ENCODE measurements at regions not wholly inside any gene's neighbourhood (a gene's known extent, or its start where the extent isn't known, plus 50 kb on each side); places are given as distances from the start of the nearest gene placed in this dataset.
"Not testable (repeated sequence)": the region's sequence is repeated elsewhere in the genome, so short reads cannot be mapped to it uniquely, and the experiment has no call there.

- Histone ChIP-seq H3K36me3 (ENCODE audit: control insufficient read depth, insufficient read depth, low read length) (no peaks in the 10 kb centered on the region), H3K4me1 (ENCODE audit: control insufficient read depth, insufficient read depth, low read length, poor library complexity, severe bottlenecking) (no peaks in the 10 kb centered on the region), H3K27ac (ENCODE audit: low read depth, low read length, severe bottlenecking) (no peak overlapping the region), H3K4me3 (ENCODE audit: extremely low read depth, insufficient read depth, low read length, poor library complexity, severe bottlenecking) (no peak overlapping the region), H3K9me3 (ENCODE audit: control insufficient read depth, low read length) (no peaks in the 10 kb centered on the region)
- no CpG with 5 or more reads among the region's 1 CpG for WGBS, 2 experiments (ENCODE audit: insufficient coverage in 2 of 2)
Measured at GRCh38 chr3:87120236-87120635, 106.9 kb upstream of the CHMP2B start.

- no peaks in the 10 kb centered on the region for H3K36me3 ChIP-seq (ENCODE audit: control insufficient read depth, insufficient read depth, low read length)
- no peaks in the 10 kb centered on the region for H3K4me1 ChIP-seq (ENCODE audit: control insufficient read depth, insufficient read depth, low read length, poor library complexity, severe bottlenecking)
- no peak overlapping the region for H3K4me3 ChIP-seq (ENCODE audit: extremely low read depth, insufficient read depth, low read length, poor library complexity, severe bottlenecking)
- 100% methylated on average over 1 of the region's 1 CpG; no CpG with 5 or more reads in 1 of the 2 experiments for WGBS, 2 experiments (ENCODE audit: insufficient coverage in 2 of 2)
- no peak overlapping the region for H3K27ac ChIP-seq (ENCODE audit: low read depth, low read length, severe bottlenecking)
- H3K9me3 ChIP-seq (ENCODE audit: control insufficient read depth, low read length), result no peaks in the 10 kb centered on the region
Measured at GRCh38 chr3:87109465-87109864, 117.6 kb upstream of the CHMP2B start.

DNA sequence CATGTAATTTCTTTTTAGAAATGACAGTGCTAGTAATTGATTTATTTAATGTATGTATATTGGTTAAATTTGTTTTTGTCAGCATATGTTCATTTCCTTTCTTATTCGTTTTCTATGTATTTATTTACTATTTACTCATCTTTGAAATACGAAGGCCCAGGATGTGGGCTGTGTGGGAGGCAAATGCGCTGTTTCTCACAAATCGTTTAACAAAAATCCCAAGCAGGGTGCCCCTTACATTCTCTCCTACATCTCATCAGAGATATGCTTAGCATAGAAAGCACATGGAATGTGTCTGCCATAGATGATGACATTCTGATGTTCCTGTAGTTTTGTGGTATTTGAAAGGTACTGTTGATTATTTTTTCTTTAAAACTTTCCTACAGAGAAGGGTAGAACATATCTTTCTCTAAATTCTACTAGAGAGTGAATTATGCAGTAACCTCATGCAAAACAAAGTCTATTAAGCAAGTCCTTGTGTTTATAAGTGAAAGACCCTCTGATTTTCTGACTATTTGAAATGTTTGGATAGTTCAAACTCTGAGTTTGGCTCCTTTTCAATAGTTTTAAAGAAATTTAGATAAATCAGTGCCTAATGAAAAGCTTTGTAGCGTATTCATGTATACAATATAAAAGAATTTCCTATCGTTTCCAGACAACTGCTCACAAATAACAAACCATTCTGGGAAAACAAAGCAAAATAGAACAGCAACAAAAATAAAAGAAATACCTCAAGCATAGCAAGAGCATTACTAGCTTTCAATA, 111.1 kb upstream of the VGLL3 start:
- Histone ChIP-seq H3K27ac (ENCODE audit: low read depth, low read length, severe bottlenecking) (no peak overlapping the region), H3K36me3 (ENCODE audit: control insufficient read depth, insufficient read depth, low read length) (no peaks in the 10 kb centered on the region), H3K4me3 (ENCODE audit: extremely low read depth, insufficient read depth, low read length, poor library complexity, severe bottlenecking) (no peak overlapping the region), H3K9me3 (ENCODE audit: control insufficient read depth, low read length) (no peaks in the 10 kb centered on the region), H3K4me1 (ENCODE audit: control insufficient read depth, insufficient read depth, low read length, poor library complexity, severe bottlenecking) (no peaks in the 10 kb centered on the region)
- 67% methylated on average over 2 of the region's 6 CpGs; no CpG with 5 or more reads in 1 of the 2 experiments for WGBS, 2 experiments (ENCODE audit: insufficient coverage in 2 of 2)

DNA sequence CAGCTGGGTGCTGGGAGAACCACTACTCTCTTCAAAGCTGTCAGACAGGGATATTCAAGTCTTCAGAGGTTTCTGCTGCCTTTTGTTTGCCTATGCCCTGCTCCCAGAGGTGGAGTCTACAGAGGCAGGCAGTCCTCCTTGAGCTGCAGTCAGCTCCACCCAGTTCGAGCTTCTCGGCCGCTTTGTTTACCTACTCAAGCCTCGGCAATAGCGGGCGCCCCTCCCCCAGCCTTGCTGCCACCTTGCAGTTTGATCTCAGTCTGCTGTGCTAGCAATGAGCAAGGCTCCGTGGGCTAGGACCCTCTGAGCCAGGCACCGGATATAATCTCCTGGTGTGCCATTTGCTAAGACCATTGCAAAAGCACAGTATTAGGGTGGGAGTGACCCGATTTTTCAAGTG, 106.8 kb upstream of the VGLL3 start:
- not testable (repeated sequence) for H3K4me3 ChIP-seq (ENCODE audit: extremely low read depth, insufficient read depth, low read length, poor library complexity, severe bottlenecking); H3K4me1 ChIP-seq (ENCODE audit: control insufficient read depth, insufficient read depth, low read length, poor library complexity, severe bottlenecking); H3K36me3 ChIP-seq (ENCODE audit: control insufficient read depth, insufficient read depth, low read length); H3K9me3 ChIP-seq (ENCODE audit: control insufficient read depth, low read length); H3K27ac ChIP-seq (ENCODE audit: low read depth, low read length, severe bottlenecking)
- WGBS, 2 experiments (ENCODE audit: insufficient coverage in 2 of 2), result 95 to 96% methylated on average over 9 of the region's 9 CpGs

DNA sequence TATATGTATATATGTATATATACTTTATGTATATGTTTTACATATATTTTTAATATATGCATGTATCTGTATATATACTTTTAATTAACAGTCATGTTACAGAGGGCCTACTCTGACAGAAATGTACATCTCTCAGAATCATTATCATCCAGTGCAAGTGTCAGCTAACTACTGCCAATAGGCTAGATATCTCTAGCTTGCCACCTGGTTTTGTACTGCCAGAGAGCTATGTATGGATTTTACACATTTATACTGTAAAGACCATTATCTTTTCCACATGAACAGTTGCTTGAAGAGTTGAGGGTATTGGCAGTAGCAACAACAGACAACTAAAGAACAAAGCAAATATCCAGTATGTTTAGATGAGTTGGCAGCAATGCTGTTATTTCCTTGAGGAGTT, 99.7 kb upstream of the VGLL3 start:
- H3K9me3 ChIP-seq (ENCODE audit: control insufficient read depth, low read length), result no peaks in the 10 kb centered on the region
- H3K4me3 ChIP-seq (ENCODE audit: extremely low read depth, insufficient read depth, low read length, poor library complexity, severe bottlenecking), result no peak overlapping the region
- H3K4me1 ChIP-seq (ENCODE audit: control insufficient read depth, insufficient read depth, low read length, poor library complexity, severe bottlenecking), result no peaks in the 10 kb centered on the region
- H3K27ac ChIP-seq (ENCODE audit: low read depth, low read length, severe bottlenecking), result no peak overlapping the region
- H3K36me3 ChIP-seq (ENCODE audit: control insufficient read depth, insufficient read depth, low read length), result no peaks in the 10 kb centered on the region

- no peak overlapping the region for H3K4me3 ChIP-seq (ENCODE audit: extremely low read depth, insufficient read depth, low read length, poor library complexity, severe bottlenecking)
- no peak overlapping the region for H3K27ac ChIP-seq (ENCODE audit: low read depth, low read length, severe bottlenecking)
- H3K4me1 ChIP-seq (ENCODE audit: control insufficient read depth, insufficient read depth, low read length, poor library complexity, severe bottlenecking), result no peaks in the 10 kb centered on the region
- no peaks in the 10 kb centered on the region for H3K36me3 ChIP-seq (ENCODE audit: control insufficient read depth, insufficient read depth, low read length)
- H3K9me3 ChIP-seq (ENCODE audit: control insufficient read depth, low read length), result no peaks in the 10 kb centered on the region
- WGBS, 2 experiments (ENCODE audit: insufficient coverage in 2 of 2), result 92% methylated on average over 39 to 41 of the region's 41 CpGs
Measured at GRCh38 chr3:87088993-87089841, 98.3 kb upstream of the VGLL3 start.

- no peaks in the 10 kb centered on the region for H3K9me3 ChIP-seq (ENCODE audit: control insufficient read depth, low read length)
- H3K4me1 ChIP-seq (ENCODE audit: control insufficient read depth, insufficient read depth, low read length, poor library complexity, severe bottlenecking), result no peaks in the 10 kb centered on the region
- WGBS, 2 experiments (ENCODE audit: insufficient coverage in 2 of 2), result 85 to 98% methylated on average over 13 of the region's 15 CpGs
- H3K36me3 ChIP-seq (ENCODE audit: control insufficient read depth, insufficient read depth, low read length), result no peaks in the 10 kb centered on the region
- no peak overlapping the region for H3K4me3 ChIP-seq (ENCODE audit: extremely low read depth, insufficient read depth, low read length, poor library complexity, severe bottlenecking)
- no peak overlapping the region for H3K27ac ChIP-seq (ENCODE audit: low read depth, low read length, severe bottlenecking)
Measured at GRCh38 chr3:87088430-87088992, 97.6 kb upstream of the VGLL3 start.

GRCh38 chr3:87084868-87085267, 93.9 kb upstream of the VGLL3 start:
- Histone ChIP-seq H3K4me1 (ENCODE audit: control insufficient read depth, insufficient read depth, low read length, poor library complexity, severe bottlenecking) (no peaks in the 10 kb centered on the region), H3K4me3 (ENCODE audit: extremely low read depth, insufficient read depth, low read length, poor library complexity, severe bottlenecking) (no peak overlapping the region), H3K27ac (ENCODE audit: low read depth, low read length, severe bottlenecking) (no peak overlapping the region), H3K36me3 (ENCODE audit: control insufficient read depth, insufficient read depth, low read length) (no peaks in the 10 kb centered on the region), H3K9me3 (ENCODE audit: control insufficient read depth, low read length) (no peaks in the 10 kb centered on the region)
- 89 to 96% methylated on average over 4 of the region's 5 CpGs for WGBS, 2 experiments (ENCODE audit: insufficient coverage in 2 of 2)

- H3K4me1 ChIP-seq (ENCODE audit: control insufficient read depth, insufficient read depth, low read length, poor library complexity, severe bottlenecking), result no peaks in the 10 kb centered on the region
- no peaks in the 10 kb centered on the region for H3K9me3 ChIP-seq (ENCODE audit: control insufficient read depth, low read length)
- no peaks in the 10 kb centered on the region for H3K36me3 ChIP-seq (ENCODE audit: control insufficient read depth, insufficient read depth, low read length)
- H3K4me3 ChIP-seq (ENCODE audit: extremely low read depth, insufficient read depth, low read length, poor library complexity, severe bottlenecking), result no peak overlapping the region
- no peak overlapping the region for H3K27ac ChIP-seq (ENCODE audit: low read depth, low read length, severe bottlenecking)
- 35 to 73% methylated on average over 3 to 5 of the region's 6 CpGs for WGBS, 2 experiments (ENCODE audit: insufficient coverage in 2 of 2)
Measured at GRCh38 chr3:87082796-87083440, 92.0 kb upstream of the VGLL3 start.

- H3K4me3 ChIP-seq (ENCODE audit: extremely low read depth, insufficient read depth, low read length, poor library complexity, severe bottlenecking), result no peak overlapping the region
- 88 to 90% methylated on average over 1 of the region's 2 CpGs for WGBS, 2 experiments (ENCODE audit: insufficient coverage in 2 of 2)
- no peaks in the 10 kb centered on the region for H3K4me1 ChIP-seq (ENCODE audit: control insufficient read depth, insufficient read depth, low read length, poor library complexity, severe bottlenecking)
- H3K9me3 ChIP-seq (ENCODE audit: control insufficient read depth, low read length), result no peaks in the 10 kb centered on the region
- H3K27ac ChIP-seq (ENCODE audit: low read depth, low read length, severe bottlenecking), result no peak overlapping the region
- H3K36me3 ChIP-seq (ENCODE audit: control insufficient read depth, insufficient read depth, low read length), result no peaks in the 10 kb centered on the region
Measured at GRCh38 chr3:87077355-87077754, 86.4 kb upstream of the VGLL3 start.

All from mesodermal cell (in vitro differentiated cells).